OCI-LY3 (cell line): ENCODE measurements at regions not wholly inside any gene's neighbourhood (a gene's known extent, or its start where the extent isn't known, plus 50 kb on each side); places are given as distances from the start of the nearest gene placed in this dataset.

Source experiments
- H2AFZ ChIP-seq: fragments of 200-600, 300-600 bp; shearing (Covaris generic); 2 replicates; pipeline ENCODE4 v1.6.0; 2014; ENCODE audit warnings: antibody characterized with exemption, low read depth, low read length
- H3K27ac ChIP-seq: fragments of 200-600, 300-600 bp; sonication (generic); 2 replicates; pipeline ENCODE4 v1.5.1; 2014; ENCODE audit warnings: mild to moderate bottlenecking, low read length, moderate library complexity, mixed read lengths
- H3K27me3 ChIP-seq: fragments of 200-600, 300-600 bp; sonication (generic); 2 replicates; pipeline ENCODE4 v1.6.1; 2014; ENCODE audit warnings: low read depth, low read length, mixed read lengths
- H3K36me3 ChIP-seq: fragments of 200-600, 300-600 bp; sonication (generic); replicated peaks from 2 replicates; pipeline ENCODE3; 2014; ENCODE audit warnings: low read depth, low read length, mixed read lengths
- H3K4me1 ChIP-seq: fragments of 300-600, 200-600 bp; sonication (generic); 2 replicates; pipeline ENCODE4 v1.6.1; 2014; ENCODE audit warnings: low read length, mixed read lengths
- H3K4me2 ChIP-seq: fragments of 200-600, 300-600 bp; sonication (generic); 2 replicates; pipeline ENCODE4 v1.6.1; 2014; ENCODE audit warnings: low read length, mixed read lengths
- H3K4me3 ChIP-seq: fragments of 300-600, 200-600 bp; sonication (generic); 2 replicates; pipeline ENCODE4 v1.5.1; 2014; ENCODE audit warnings: antibody characterized with exemption, mild to moderate bottlenecking, low read length, moderate library complexity
- H3K79me2 ChIP-seq: fragments of 300-600, 200-600 bp; shearing (Covaris generic); 2 replicates; pipeline ENCODE4 v1.6.1; 2014; ENCODE audit warnings: mild to moderate bottlenecking, low read length, mixed read lengths
- H3K9ac ChIP-seq: fragments of 300-600, 200-600 bp; shearing (Covaris generic); 2 replicates; pipeline ENCODE4 v1.6.0; 2014; ENCODE audit warnings: mild to moderate bottlenecking, low read length, moderate library complexity
- H3K9me3 ChIP-seq: fragments of 200-600, 300-600 bp; shearing (Covaris generic); 2 replicates; pipeline ENCODE4 v1.6.1; 2014; ENCODE audit warnings: low read length, mixed read lengths; ENCODE audit not compliant: insufficient read depth
- H4K20me1 ChIP-seq: fragments of 200-600, 300-600 bp; sonication (generic); 2 replicates; pipeline ENCODE4 v1.6.1; 2016; ENCODE audit warnings: low read length, mixed read lengths; ENCODE audit not compliant: insufficient read depth
- CTCF ChIP-seq: fragments of 200-600, 300-600 bp; sonication (generic); IDR thresholded peaks from 2 replicates; pipeline ENCODE4 v1.5.1; 2014; ENCODE audit warnings: antibody characterized with exemption, low read length, low read depth
- EZH2phosphoT487 ChIP-seq: fragments of 200-600 bp; shearing (Covaris generic); IDR thresholded peaks from 2 replicates; pipeline ENCODE4 v1.6.1; 2018; ENCODE audit warnings: antibody characterized with exemption, mixed run types, low read depth

GRCh38 chr5:85929713-85930112 is 688.0 kb upstream of the COX7C start:
- H4K20me1 ChIP-seq: no peaks in the 10 kb centered on the region
- no peaks in the 10 kb centered on the region for H3K9me3 ChIP-seq
- no peak overlapping the region for H3K9ac ChIP-seq
- H3K27me3 ChIP-seq: no peaks in the 10 kb centered on the region
- H3K79me2 ChIP-seq: no peaks in the 10 kb centered on the region
- no peaks in the 10 kb centered on the region for H3K4me1 ChIP-seq
- no peak overlapping the region for H2AFZ ChIP-seq
- H3K27ac ChIP-seq: no peak overlapping the region
- TF ChIP-seq EZH2phosphoT487 (no peak), CTCF (no peak)
- H3K36me3 ChIP-seq: no peaks in the 10 kb centered on the region
- no peak overlapping the region for H3K4me2 ChIP-seq
- no peak overlapping the region for H3K4me3 ChIP-seq

GRCh38 chr5:85931220-85931619 is 686.5 kb upstream of the COX7C start:
- no peak overlapping the region for H2AFZ ChIP-seq
- no peaks in the 10 kb centered on the region for H3K36me3 ChIP-seq
- no peaks in the 10 kb centered on the region for H3K4me1 ChIP-seq
- H3K9me3 ChIP-seq: no peaks in the 10 kb centered on the region
- no peak overlapping the region for H3K9ac ChIP-seq
- TF ChIP-seq CTCF (no peak), EZH2phosphoT487 (no peak)
- H3K79me2 ChIP-seq: no peaks in the 10 kb centered on the region
- H4K20me1 ChIP-seq: no peaks in the 10 kb centered on the region
- H3K27me3 ChIP-seq: no peaks in the 10 kb centered on the region
- H3K27ac ChIP-seq: no peak overlapping the region
- H3K4me2 ChIP-seq: no peak overlapping the region
- no peak overlapping the region for H3K4me3 ChIP-seq

GRCh38 chr5:85938201-85938600 is 679.5 kb upstream of the COX7C start:
- Histone ChIP-seq H3K27me3 (no peaks in the 10 kb centered on the region), H3K9me3 (no peaks in the 10 kb centered on the region), H4K20me1 (no peaks in the 10 kb centered on the region), H3K79me2 (no peaks in the 10 kb centered on the region), H3K9ac (no peak overlapping the region), H3K4me1 (no peaks in the 10 kb centered on the region), H3K4me2 (no peak overlapping the region), H3K27ac (no peak overlapping the region), H2AFZ (no peak overlapping the region), H3K36me3 (no peaks in the 10 kb centered on the region), H3K4me3 (no peak overlapping the region)
- no peak for TF ChIP-seq CTCF
- TF ChIP-seq EZH2phosphoT487: no peak

- TF ChIP-seq EZH2phosphoT487 (no peak), CTCF (no peak)
- Histone ChIP-seq H3K36me3 (no peaks in the 10 kb centered on the region), H3K9ac (no peak overlapping the region), H3K27ac (no peak overlapping the region), H3K9me3 (no peaks in the 10 kb centered on the region), H4K20me1 (no peaks in the 10 kb centered on the region), H3K4me1 (no peaks in the 10 kb centered on the region), H3K4me3 (no peak overlapping the region), H3K4me2 (no peak overlapping the region), H3K27me3 (no peaks in the 10 kb centered on the region), H3K79me2 (no peaks in the 10 kb centered on the region), H2AFZ (no peak overlapping the region)
Measured at GRCh38 chr5:85951707-85952210, 666.0 kb upstream of the COX7C start.
